ENCODE measurements at regions not wholly inside any gene's neighbourhood (a gene's known extent, or its start where the extent isn't known, plus 50 kb on each side); places are given as distances from the start of the nearest gene placed in this dataset.
A peak's percentile ranks its signal among the peaks of the same experiment; 100 is the strongest.

DNA sequence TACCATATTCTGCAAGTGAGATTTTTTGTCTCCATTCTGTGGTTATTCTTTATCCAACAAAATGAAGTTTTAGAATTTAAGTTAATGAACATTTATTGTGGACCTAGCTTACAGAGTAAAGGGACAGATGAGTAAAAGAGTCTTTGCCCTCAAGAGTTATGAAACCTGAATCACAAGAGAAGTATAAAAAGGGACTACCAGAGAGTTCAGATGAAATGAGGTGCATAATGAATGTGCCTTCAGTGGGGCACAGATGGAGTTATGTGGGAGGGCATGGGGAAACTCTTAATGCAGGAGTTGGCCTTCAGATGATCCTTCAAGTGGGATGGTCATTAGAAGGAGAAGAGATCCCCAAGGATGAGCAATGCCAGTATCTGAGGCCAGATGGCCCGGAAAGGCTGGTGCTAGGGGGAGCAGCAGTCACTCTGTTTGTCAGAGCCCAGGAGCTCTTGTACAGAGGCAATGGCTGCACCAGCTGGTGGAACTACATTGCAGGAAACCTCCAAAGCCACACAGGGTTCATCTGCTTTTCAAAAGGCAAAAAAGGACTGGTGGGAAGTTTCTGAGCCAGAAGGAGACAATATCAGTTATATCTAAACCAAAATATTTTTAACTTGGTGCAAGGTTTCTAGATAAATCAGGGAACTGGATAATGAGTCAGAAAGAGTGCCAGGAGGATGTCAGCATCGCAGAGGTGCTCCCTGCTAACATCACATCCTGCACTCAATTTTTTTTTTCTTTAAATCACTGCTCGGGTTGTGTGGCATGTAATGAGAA is 162.0 kb downstream of the KLF6 start:
- DNase-seq, result peak; percentile 24

DNA sequence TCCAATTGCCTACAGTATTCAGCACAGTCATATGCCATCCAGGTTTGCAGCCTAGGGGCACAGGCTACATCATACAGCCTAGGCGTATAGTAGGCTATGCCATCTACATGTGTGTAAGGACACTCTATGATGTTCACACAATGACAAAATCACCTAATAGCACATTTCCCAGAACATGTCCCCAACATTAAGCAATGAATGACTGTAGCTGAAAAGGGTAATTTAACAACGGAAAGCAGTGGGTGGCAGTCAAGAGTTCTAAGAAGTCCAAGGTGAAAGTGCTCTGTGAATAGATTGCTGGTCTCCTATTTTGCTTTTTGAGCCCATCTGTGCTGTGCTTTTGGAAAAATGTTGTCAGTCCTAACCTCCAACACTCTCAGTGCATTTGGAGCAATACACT is 162.6 kb downstream of the KLF6 start:
- no peak for DNase-seq

DNA sequence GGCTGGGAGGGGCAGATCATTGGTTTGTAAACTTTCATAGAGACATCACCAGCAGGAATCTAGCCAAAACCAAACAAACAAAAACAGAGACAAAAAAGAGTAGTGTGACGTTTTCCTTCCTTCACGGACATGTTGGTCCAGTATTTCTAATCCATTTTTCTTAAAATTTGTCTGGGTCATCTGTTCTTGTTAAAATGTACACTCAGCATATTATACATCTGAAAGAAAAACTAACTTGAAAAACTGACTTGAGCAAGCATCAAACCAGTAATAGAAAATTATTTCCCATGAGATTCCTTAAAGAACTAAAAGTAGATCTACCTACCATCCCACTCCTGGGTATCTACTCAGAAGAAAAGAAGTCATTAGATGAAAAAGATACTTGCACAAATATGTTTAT is 164.2 kb downstream of the KLF6 start:
- DNase-seq, result no peak

DNA sequence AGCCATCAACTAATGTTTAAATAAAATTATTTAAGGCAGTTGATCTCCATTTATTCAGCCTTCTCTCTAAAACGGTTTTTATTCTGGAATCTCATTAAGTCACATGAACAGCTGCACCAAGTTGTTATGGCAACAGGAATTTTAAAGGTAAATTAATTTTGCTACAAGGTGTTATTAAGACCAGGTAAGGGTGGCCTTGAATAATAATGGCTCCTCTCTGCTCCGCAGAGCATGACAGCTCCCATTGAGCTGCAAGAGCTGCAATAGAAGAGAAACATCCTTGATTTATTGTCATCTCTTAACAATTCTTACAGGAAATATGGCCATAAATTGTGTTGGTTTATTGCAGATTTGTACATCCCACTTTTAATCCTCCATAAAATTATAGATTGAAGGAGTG is 165.8 kb downstream of the KLF6 start:
- no peak for DNase-seq

DNA sequence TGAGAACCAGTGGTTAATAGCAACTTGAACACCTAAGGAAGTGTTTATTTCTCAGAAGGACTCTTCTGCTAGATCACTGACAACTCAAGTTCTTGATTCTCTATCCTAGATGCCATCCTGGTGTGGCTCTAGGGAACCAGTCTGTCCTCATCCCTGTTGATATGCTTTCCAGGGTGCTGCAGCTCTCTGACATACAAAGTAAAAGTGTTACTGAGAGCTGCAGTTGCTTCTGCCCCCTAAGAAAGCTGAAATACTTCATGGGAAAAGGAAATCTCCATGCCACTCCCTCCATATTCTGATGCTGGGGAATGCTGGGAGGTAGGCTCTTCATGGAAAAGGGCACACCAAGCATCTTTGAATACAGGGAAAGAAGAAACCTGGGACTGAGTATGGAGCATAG is 168.1 kb downstream of the KLF6 start:
- DNase-seq, result no peak

DNA sequence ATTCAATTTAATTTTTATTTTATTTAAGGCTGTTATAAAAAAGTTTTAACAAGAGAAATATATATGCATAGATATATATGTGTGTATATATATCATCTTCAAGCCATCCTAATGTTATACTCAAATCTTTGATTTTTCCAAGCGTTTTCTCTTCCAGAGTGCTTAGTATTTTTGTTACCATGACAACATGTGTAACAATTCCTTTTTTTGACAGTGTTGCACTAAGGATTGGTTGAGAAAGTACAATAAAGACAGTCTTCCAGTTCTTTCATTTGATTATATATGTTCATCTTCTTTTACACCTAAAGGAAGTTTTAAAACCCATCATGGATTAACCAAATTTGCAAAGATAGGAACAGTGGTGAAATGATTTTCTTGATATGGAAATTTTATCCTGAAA is 171.7 kb downstream of the KLF6 start:
- DNase-seq, result no peak

DNA sequence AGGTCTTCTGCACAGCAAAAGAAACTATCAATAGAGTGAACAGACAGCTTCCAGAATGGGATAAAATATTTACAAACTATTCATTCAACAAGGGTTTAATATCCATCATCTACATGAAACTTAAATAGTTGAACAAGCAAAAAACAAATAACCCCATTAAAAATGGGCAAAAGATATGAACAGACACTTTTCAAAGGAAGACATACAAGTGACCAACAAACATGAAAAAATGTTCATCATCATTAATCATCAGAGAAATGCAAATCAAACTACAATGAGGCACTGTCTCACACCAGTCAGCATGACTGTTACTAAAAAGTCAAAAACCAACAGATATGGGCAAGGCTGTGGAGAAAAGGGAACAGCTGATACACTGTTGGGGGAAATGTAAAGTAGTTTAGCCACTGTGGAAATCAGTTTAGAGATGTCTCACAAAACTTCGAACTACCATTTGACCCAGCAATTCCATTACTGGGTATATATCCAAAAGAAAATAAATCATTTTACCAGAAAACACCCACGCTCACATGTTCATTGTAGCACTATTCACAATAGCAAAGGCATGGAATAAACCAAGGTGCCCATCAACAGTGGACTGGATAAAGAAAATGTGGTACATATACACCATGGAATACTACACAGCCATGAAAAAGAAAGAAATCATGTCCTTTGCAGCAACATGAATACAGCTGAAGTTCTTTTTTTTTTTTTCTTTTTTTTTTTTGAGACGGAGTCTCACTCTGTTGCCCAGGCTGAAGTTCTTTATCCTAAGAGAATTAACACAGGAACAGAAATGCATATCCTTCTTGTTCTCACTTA is 172.6 kb downstream of the KLF6 start:
- DNase-seq, result no peak

DNA sequence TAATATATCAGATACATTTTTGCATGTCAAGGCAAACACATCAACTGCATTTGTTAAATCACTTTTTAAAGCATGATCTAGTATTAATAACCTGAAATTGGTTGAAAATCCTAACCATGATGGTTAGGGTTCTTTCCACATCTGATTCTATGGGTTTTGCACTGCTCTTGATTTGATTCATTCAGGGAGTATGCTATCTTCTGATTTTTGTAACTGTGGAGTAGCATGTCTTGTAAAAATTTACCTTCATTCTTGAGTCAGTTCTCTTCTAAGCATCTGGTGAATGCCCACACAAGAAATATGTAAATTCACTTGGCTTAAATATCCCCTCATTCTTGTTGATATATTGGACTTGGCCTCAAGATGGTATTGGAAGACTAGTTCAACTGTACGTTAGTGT is 178.7 kb downstream of the KLF6 start:
- no peak for DNase-seq

DNA sequence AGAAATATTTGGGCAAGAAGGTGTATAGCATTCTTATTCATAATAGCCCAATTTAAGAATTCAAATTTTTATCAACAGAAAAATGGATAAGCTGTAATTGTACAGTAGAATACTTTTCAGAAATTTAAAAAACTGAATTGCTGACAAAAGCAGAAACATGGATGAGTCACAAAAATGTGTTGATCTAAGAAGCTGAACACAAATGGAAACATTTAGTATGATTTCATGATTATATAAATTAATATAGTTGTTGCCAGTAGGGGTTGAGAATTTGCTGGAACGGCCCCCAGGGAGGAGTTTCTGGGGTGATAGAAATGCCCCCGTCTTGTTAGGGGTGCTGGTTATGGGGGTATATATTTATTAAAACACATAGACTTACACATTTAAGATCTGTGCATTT is 179.1 kb downstream of the KLF6 start:
- no peak for DNase-seq

DNA sequence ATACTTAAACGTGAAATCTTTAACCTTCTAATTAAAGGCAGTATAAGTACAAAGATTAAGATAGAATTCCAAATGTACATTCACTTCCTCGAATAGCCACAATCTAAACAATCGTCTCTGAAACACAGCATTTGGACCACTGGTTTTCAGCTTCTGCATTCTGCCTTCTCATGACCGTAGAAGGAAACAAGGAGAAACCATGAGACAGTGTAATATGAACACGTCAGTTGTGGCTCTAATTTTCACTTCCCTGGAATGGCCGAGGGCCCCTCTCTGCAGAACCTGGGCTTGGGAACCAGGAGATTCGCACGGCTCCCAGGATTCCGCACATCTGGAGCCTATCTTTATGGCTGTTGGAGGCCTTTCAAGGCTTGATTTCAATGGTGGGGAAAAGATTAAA is 189.3 kb downstream of the KLF6 start:
- DNase-seq, result no peak

DNA sequence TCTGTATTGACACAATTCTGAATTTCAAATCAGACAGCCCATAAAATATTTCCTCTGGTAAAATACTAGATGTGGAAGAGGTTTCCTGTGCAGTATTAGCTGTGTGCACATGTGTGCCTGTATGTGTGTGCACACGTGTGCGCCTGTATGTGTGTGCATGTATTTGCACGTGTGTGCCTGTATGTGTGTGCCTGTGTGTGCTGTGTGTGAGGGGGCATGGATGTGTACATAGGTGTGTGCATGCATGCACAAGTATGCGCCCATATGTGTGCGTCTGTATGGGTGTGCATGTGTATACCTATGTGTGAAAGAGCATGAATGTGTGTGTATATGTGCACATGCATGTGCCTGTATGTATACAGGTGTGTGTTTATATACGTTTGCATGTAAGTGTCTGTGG is 191.4 kb downstream of the KLF6 start:
- no peak for DNase-seq

DNA sequence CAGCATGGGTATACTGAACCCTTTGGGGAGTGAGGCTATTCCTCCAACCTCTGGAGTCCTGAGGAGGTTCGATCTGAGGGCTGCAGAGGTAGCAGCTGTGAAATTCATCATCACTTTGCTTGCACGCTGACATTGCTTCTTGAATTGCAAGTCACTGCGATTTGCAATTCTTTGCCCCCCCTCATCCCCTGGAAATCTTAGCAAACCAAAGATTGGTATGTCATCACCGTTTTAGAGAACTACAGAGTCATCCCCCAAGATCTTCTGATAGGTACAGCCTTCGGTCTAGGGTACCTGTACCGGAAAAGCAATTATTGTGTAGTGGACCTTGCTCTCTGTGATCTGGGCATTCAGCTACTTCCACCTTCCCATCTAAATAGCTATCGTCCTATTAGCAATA is 192.6 kb downstream of the KLF6 start:
- no peak for DNase-seq

DNA sequence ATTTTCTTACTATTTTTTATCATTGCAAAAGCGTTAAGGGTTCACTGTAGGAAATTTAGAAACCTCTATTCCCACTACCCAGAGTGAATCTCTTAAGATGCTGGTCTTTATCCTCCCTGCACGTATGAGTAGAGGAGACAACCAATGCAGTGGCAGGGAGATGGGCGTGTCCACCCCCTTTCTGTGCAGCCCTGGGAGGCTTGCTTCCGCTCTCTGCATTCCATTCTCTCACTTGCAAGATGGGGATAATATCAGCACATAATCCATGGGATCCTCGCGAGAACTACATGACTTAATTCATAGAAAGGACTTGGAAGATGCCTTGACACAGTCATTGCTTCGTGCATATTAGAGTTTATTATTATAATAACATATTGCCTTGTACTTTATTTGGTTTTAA is 196.2 kb downstream of the KLF6 start:
- no peak for DNase-seq

DNA sequence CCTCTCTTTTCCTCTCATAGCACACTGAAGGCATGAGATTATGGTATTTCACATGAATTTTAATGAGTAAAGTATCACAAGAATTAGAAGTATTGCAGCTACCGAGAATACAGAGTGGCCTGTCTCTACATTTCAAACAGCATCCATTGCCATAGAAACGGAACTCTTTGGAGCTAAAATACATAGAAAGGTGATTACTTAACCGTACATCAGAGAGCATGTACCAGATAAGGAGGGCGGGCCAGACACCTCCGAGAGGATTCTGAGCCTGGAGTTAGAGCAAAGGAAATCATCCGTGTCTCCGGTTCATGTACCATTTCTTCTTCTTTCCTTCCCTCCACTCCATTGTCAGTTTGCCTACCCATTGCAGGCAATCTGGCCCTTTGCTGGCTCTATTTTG is 196.7 kb downstream of the KLF6 start:
- no peak for DNase-seq

DNA sequence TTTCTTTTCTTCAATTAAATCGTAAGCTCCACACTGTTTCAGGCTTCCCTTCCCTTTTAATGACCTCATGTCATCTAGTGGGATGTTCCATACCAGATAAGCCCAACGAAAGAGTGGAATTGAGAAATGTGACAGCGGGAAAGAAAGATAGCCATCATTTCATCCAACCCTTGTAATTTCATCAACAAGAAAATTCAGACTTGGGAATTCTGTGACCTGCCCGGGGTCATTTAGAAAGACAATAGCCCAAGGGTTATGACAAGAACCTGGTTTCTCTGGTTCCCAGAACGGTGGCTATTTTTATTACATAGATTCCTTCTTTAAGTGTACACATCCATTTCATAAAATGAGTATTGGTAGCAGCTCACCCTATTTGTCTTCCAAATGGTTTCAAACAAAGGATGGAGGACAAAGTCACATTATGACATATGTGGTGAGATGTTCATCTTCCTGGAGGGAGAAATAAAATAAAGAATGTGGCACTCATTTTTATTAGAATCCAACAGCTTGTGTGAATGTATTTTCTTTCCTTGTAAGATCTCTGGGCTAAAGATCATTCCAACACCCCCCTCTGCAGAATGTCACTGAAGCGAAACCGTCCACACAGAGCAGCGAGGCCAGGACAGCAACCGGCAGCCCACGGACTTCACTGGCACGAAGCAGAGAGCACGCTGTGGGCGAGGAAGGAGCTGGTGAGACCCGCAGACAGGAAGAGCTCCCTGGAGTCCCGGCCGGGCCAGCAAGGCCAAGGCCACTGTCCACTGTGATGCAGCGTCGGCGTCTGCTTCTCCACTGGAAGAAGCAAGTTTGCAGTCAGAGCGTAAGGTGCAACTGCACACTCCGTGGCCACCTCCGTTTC is 199.9 kb downstream of the KLF6 start:
- DNase-seq, result no peak

DNA sequence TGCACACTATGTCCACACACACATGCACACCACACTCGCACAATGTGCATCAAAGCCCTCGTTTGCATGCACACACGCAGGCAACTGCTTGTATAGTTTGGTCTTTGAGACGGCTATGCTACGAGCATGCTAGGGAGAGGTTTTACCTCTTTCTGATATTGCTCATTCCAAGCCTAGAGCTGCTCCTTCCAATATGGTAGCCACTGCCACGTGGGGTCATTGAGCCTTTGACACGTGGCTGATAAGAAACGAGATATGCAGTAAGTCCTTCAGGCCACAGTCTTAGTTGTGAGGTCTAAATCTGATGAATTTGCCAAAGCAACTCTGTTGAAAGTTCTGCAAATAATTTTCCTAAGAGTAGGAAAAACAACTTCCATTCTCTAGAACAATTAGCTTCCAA is 204.4 kb downstream of the KLF6 start:
- no peak for DNase-seq

DNA sequence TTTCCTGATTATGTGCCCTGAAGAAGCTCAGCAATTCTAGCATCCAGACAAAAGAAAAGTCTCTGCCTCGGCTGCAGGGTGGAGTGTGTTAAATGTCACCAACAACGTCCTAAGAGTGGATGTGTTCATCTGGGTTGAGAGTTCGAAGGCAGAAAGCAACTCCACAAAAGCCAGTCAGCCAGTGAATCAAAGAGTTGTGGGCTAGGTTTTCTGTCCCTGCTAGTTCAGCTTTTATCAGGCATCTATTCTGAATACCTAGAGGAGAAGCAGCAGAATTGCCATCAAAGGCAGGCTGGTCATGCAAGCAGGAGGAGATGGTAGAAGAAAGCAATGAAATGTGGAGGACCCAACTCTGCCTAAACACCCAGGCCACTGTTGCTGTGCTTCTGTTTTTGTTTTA is 205.2 kb downstream of the KLF6 start:
- no peak for DNase-seq

DNA sequence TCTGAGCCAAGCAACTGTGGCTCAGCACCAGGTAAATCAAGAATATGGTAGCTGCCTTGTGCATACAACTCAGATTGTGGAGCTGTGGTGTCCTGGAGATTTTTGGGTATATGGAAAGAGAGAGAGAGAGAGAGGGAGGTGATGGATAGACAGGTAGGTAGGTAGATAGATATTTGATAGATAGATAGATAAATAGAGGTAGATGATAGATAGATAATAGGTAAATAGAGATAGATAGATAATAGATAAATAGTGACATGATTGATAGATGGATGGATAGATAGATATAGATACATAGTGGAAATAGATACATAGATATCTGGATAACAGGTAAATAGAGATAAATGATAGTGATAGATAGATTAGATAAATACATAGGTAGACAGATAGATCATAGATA is 206.3 kb downstream of the KLF6 start:
- no peak for DNase-seq

DNA sequence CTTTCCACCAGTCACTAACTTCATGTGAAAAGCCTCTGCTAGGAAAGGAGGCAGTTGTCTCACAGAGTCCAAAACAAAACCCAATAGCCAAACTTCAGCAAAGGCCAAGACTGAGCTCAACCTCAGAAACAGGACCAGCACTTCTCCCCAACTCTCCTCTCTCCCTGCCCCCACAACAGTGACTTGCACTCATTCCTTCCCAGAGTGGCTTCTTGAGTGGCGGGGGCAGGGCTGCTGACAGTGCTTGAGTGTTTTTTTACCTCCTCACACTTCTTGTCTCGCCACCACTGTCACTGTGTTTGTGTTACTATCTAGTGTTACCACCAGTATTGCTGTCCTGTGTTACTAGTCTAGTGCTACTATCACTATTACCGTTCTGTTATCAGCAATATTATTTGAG is 206.8 kb downstream of the KLF6 start:
- no peak for DNase-seq

DNA sequence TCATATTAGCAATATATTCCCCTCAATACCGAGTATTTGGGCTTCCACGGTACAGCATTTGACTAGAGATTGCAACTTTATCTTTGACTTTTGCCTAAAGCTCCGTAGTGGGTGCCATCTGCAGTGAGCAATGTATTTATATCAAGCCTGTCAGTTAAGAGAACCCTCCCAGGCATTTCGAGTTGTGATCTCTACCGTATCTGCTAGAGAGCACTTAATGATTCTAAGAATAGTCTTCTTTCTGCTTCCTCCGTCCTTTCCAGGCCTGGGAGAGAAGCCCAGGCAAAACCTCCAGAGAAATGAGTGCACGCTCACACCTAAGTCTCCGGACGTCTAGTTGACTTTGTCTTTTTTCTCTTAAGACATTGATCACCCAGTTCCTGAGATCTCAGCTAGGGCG is 210.6 kb downstream of the KLF6 start:
- DNase-seq, result no peak

DNA sequence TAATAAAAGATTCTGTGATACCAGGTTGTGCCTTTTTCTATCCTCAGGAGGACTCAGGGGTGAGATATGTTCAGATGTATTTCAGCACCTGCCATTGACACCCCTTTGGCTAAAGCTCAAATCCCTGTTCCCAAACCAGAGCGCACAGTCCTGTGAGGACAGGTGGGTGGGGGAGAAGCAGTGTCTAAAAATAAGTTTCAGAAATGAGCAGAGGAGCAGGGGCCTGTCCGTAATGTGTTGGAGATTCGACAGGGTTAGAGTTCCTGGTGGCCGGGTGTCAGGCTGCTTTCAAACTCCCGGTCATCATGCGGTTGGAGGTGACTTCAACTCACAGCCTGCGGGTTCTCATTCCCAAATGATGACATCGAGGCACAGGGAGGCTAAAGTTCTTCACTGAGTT is 211.5 kb downstream of the KLF6 start:
- DNase-seq, result no peak

DNA sequence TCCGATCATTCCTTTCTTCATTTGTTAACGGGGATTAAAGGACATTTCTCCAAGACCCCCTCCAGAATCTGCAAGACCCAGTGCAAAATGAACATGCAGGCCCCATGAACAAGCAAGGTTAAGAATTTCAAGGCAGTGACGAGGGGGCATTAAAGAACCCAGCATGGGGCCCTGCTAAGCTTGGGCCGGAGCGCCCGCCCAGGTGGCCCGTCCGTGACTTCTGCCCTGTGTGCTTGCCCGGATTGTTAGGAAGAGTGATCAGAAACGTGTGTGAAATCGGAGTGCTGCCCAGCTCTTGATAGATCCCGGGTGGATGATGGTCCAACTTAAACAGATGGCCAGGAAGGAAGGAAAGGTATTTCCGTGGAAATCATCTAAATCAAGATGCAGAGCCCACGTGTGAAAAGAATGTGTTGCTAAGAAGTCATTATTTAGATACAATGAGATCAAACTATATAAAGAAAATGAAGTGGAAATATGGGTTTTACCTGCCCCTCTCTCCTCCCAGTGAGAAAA is 213.6 kb downstream of the KLF6 start:
- DNase-seq, result no peak

DNA sequence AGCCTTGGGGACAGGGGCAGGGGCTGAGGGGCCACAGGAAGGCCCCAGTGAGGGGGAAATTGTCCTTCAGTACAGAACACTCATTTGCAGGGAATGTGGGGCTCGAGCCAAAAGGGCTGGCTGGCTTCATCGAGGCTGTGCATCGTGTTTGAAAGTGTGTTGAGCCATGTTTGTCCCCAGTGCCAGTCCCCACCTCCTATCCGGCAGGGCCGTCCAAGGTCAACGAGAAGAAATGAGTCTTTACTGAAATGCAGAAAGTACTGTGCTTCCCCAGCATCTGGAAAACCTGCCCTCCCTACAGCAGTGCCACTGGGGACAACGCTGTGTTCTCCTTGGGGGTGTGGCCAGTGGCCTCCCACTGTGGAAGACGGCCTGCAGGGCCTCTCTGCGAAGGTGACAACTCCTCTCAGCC is 214.1 kb downstream of the KLF6 start:
- DNase-seq, result no peak

Data from CD4-positive, alpha-beta T cell treated with Interleukin-17A for 4 hours (primary cell).